Heart left ventricle (tissue), 13 donors: ENCODE measurements at regions not wholly inside any gene's neighbourhood (a gene's known extent, or its start where the extent isn't known, plus 50 kb on each side); places are given as distances from the start of the nearest gene placed in this dataset.
"Not testable (repeated sequence)": the region's sequence is repeated elsewhere in the genome, so short reads cannot be mapped to it uniquely, and the experiment has no call there.

Source experiments
- POLR2A ChIP-seq, 2 donors: fragments of 450-650 bp; IDR thresholded peaks; one replicate each; pipeline ENCODE4 v1.6.1; 2017; ENCODE audit warnings: antibody characterized with exemption in 2 of 2, mild to moderate bottlenecking in 2 of 2, moderate library complexity in 2 of 2
- TF ChIP-seq, protein P1 (sequence below), 12 donors: fragments of 200-600 bp; sonication (generic) in 4 of 12; IDR thresholded peaks; one replicate each; pipeline versions ENCODE4 v1.5.0 to v1.8.0; 2018 to 2022; ENCODE audit warnings: antibody characterized with exemption in 12 of 12, mild to moderate bottlenecking in 5 of 12
- donor health status: ischemic (EF 13 %, LVEDD 7.1; RV severe dilation, severe dysfunction).
- donor health status: DM: no; HTN: yes; CAD: no.
- donor health status: DM: no; HTN: no; CAD: no.
- donor health status: ischemic (EF 25% LVEDD 6.9; RV normal size, moderate dysfunction).
- donor health status: ischemic (EF 25% LVEDD 5.7; RV mildly dilated, moderate dysfunction).
- donor health status: ischemic (EF 35%, LVEDD 5.7; RV mildly dilated, moderate dysfunction).
- donor health status: nonischemic (EF 11% LVEDD 7.7; RV severe dilation, severe dysfunction).
- donor health status: DM: yes; HTN: yes; CAD: no.
- donor health status: PGD.
- donor health status: ischemic (EF 29% LVEDD 5.4; RV normal size, mild dysfunction).
- donor health status: nonischemic (EF 23%, LVEDD 6.1; RV moderate dilation, normal function).

DNA sequence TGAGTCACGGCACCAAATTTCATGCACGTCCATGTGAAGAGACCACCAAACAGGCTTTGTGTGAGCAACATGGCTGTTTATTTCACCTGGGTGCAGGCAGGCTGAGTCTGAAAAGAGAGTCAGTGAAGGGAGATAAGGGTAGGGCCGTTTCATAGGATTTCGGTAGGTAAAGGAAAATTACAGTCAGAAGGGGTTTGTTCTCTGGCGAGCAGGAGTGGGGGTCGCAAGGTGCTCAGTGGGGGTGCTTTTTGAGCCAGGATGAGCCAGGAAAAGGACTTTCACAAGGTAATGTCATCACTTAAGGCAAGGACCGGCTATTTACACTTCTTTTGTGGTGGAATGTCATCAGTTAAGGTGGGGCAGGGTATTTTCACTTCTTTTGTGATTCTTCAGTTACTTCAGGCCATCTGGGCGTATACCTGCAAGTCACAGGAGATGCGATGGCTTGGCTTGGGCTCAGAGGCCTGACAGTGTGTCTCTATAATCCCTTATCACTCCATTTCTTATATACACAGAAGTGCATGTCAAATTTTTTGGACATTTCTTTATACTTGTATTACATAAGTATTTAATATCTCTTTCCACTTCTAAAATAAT, 870.3 kb downstream of the TBL1XR1 start:
- TF ChIP-seq, protein P1, sequence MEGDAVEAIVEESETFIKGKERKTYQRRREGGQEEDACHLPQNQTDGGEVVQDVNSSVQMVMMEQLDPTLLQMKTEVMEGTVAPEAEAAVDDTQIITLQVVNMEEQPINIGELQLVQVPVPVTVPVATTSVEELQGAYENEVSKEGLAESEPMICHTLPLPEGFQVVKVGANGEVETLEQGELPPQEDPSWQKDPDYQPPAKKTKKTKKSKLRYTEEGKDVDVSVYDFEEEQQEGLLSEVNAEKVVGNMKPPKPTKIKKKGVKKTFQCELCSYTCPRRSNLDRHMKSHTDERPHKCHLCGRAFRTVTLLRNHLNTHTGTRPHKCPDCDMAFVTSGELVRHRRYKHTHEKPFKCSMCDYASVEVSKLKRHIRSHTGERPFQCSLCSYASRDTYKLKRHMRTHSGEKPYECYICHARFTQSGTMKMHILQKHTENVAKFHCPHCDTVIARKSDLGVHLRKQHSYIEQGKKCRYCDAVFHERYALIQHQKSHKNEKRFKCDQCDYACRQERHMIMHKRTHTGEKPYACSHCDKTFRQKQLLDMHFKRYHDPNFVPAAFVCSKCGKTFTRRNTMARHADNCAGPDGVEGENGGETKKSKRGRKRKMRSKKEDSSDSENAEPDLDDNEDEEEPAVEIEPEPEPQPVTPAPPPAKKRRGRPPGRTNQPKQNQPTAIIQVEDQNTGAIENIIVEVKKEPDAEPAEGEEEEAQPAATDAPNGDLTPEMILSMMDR (IDR thresholded peaks at IDR 0.05), result not testable (repeated sequence)
- not testable (repeated sequence) for TF ChIP-seq POLR2A (IDR thresholded peaks at IDR 0.05)
